DOHH2 (cell line): ENCODE measurements at regions not wholly inside any gene's neighbourhood (a gene's known extent, or its start where the extent isn't known, plus 50 kb on each side); places are given as distances from the start of the nearest gene placed in this dataset.
"Not testable (repeated sequence)": the region's sequence is repeated elsewhere in the genome, so short reads cannot be mapped to it uniquely, and the experiment has no call there.

Experiments
- H3F3A ChIP-seq: fragments of 200-600 bp; sonication (generic), shearing (Covaris generic); 2 replicates; pipeline ENCODE4 v1.6.0; 2016; ENCODE audit warnings: antibody characterized with exemption, mild to moderate bottlenecking; ENCODE audit not compliant: control insufficient read depth, insufficient read depth
- H3K27ac ChIP-seq: fragments of 200-600 bp; sonication (generic); 2 replicates; pipeline ENCODE4 v1.5.1; 2014; ENCODE audit warnings: low read depth, mild to moderate bottlenecking, low read length, moderate library complexity
- H3K27me3 ChIP-seq: fragments of 200-600 bp; sonication (generic); 2 replicates; pipeline ENCODE4 v1.6.1; 2014; ENCODE audit warnings: mild to moderate bottlenecking, low read length, mixed read lengths; ENCODE audit not compliant: control insufficient read depth
- H3K36me3 ChIP-seq: fragments of 200-600 bp; sonication (generic); 2 replicates; pipeline ENCODE4 v1.6.1; 2014; ENCODE audit warnings: mild to moderate bottlenecking, low read length, moderate library complexity, mixed read lengths; ENCODE audit not compliant: control insufficient read depth
- H3K4me1 ChIP-seq: fragments of 200-600 bp; sonication (generic); 2 replicates; pipeline ENCODE4 v1.6.1; 2014; ENCODE audit warnings: mild to moderate bottlenecking, low read length, mixed read lengths; ENCODE audit not compliant: control insufficient read depth
- H3K4me2 ChIP-seq: fragments of 200-600 bp; sonication (generic); 2 replicates; pipeline ENCODE4 v1.6.0; 2014; ENCODE audit warnings: mild to moderate bottlenecking, low read length, moderate library complexity
- H3K4me3 ChIP-seq: fragments of 200-600 bp; sonication (generic); 2 replicates; pipeline ENCODE4 v1.5.1; 2014; ENCODE audit warnings: mild to moderate bottlenecking, low read length, mixed read lengths
- H3K79me2 ChIP-seq: fragments of 200-600 bp; sonication (generic); 2 replicates; pipeline ENCODE4 v1.6.1; 2014; ENCODE audit warnings: mild to moderate bottlenecking, low read length, mixed read lengths; ENCODE audit not compliant: control insufficient read depth
- H3K9me2 ChIP-seq: fragments of 200-600 bp; sonication (generic); replicated peaks from 2 replicates; pipeline ENCODE4 v1.6.1; 2014; ENCODE audit warnings: mild to moderate bottlenecking, low read length, mixed read lengths; ENCODE audit not compliant: control insufficient read depth
- H3K9me3 ChIP-seq: fragments of 200-600 bp; sonication (generic); 2 replicates; pipeline ENCODE4 v1.6.1; 2014; ENCODE audit warnings: antibody characterized with exemption, low read length, mixed read lengths; ENCODE audit not compliant: control insufficient read depth, insufficient read depth
- H4K20me1 ChIP-seq: fragments of 200-600 bp; sonication (generic); 2 replicates; pipeline ENCODE4 v1.6.0; 2014; ENCODE audit warnings: low read depth, mild to moderate bottlenecking, antibody characterized with exemption, low read length, moderate library complexity; ENCODE audit not compliant: control insufficient read depth, insufficient read depth

GRCh38 chr2:91527491-91528031, 2836.1 kb downstream of the RPIA start:
- H3K4me2 ChIP-seq, H3K4me1 ChIP-seq, H3F3A ChIP-seq, H3K4me3 ChIP-seq, H3K27me3 ChIP-seq, H3K9me3 ChIP-seq, H3K9me2 ChIP-seq, H4K20me1 ChIP-seq, H3K36me3 ChIP-seq, H3K79me2 ChIP-seq, H3K27ac ChIP-seq: not testable (repeated sequence)

GRCh38 chr2:91528361-91528760, 2836.9 kb downstream of the RPIA start:
- not testable (repeated sequence) for H4K20me1 ChIP-seq, H3K4me2 ChIP-seq, H3K27me3 ChIP-seq, H3K4me1 ChIP-seq, H3K27ac ChIP-seq, H3F3A ChIP-seq, H3K4me3 ChIP-seq, H3K36me3 ChIP-seq, H3K9me3 ChIP-seq, H3K79me2 ChIP-seq, H3K9me2 ChIP-seq

- H3F3A ChIP-seq, H3K36me3 ChIP-seq, H4K20me1 ChIP-seq, H3K27ac ChIP-seq, H3K9me3 ChIP-seq, H3K4me3 ChIP-seq, H3K79me2 ChIP-seq, H3K4me2 ChIP-seq, H3K4me1 ChIP-seq, H3K27me3 ChIP-seq, H3K9me2 ChIP-seq: not testable (repeated sequence)
Measured at GRCh38 chr2:91536109-91536508, 2844.6 kb downstream of the RPIA start.

- not testable (repeated sequence) for H3K27ac ChIP-seq, H3K36me3 ChIP-seq, H3K4me3 ChIP-seq, H3K9me3 ChIP-seq, H3F3A ChIP-seq, H3K4me1 ChIP-seq, H3K4me2 ChIP-seq, H4K20me1 ChIP-seq, H3K27me3 ChIP-seq, H3K79me2 ChIP-seq, H3K9me2 ChIP-seq
Measured at GRCh38 chr2:91536549-91537263, 2845.2 kb downstream of the RPIA start.

GRCh38 chr2:91549316-91549715, 2857.8 kb downstream of the RPIA start:
- not testable (repeated sequence) for H3K9me2 ChIP-seq, H3K79me2 ChIP-seq, H3K36me3 ChIP-seq, H3K27ac ChIP-seq, H3K4me2 ChIP-seq, H3K4me1 ChIP-seq, H4K20me1 ChIP-seq, H3K27me3 ChIP-seq, H3K4me3 ChIP-seq, H3K9me3 ChIP-seq, H3F3A ChIP-seq

GRCh38 chr2:91558234-91558633, 2866.8 kb downstream of the RPIA start:
- not testable (repeated sequence) for H3K36me3 ChIP-seq, H3K79me2 ChIP-seq, H3F3A ChIP-seq, H3K4me1 ChIP-seq, H3K9me3 ChIP-seq, H3K4me3 ChIP-seq, H3K27me3 ChIP-seq, H3K4me2 ChIP-seq, H4K20me1 ChIP-seq, H3K27ac ChIP-seq, H3K9me2 ChIP-seq

- not testable (repeated sequence) for H3K4me1 ChIP-seq, H3K4me2 ChIP-seq, H3F3A ChIP-seq, H3K27ac ChIP-seq, H3K79me2 ChIP-seq, H3K9me3 ChIP-seq, H4K20me1 ChIP-seq, H3K4me3 ChIP-seq, H3K36me3 ChIP-seq, H3K9me2 ChIP-seq, H3K27me3 ChIP-seq
Measured at GRCh38 chr2:91559269-91559668, 2867.8 kb downstream of the RPIA start.

- H3K27ac ChIP-seq, H3K4me2 ChIP-seq, H3F3A ChIP-seq, H3K36me3 ChIP-seq, H3K27me3 ChIP-seq, H3K9me2 ChIP-seq, H3K4me3 ChIP-seq, H3K79me2 ChIP-seq, H3K9me3 ChIP-seq, H4K20me1 ChIP-seq, H3K4me1 ChIP-seq: not testable (repeated sequence)
Measured at GRCh38 chr2:91559886-91560614, 2868.6 kb downstream of the RPIA start.
